ENCODE measurements at regions not wholly inside any gene's neighbourhood (a gene's known extent, or its start where the extent isn't known, plus 50 kb on each side); places are given as distances from the start of the nearest gene placed in this dataset.

- no peak for DNase-seq
Measured at GRCh38 chr1:222912730-222913129, 97.9 kb downstream of the DISP1 start.

- no peak for DNase-seq
Measured at GRCh38 chr1:222914861-222915632, 100.2 kb downstream of the DISP1 start.

GRCh38 chr1:222916100-222916499 lies 101.3 kb downstream of the DISP1 start:
- DNase-seq: no peak

GRCh38 chr1:222918801-222919477 lies 104.1 kb downstream of the DISP1 start:
- no peak for DNase-seq

GRCh38 chr1:222919478-222919865 lies 104.6 kb downstream of the DISP1 start:
- DNase-seq: no peak

- no peak for DNase-seq
Measured at GRCh38 chr1:222920169-222920568, 105.3 kb downstream of the DISP1 start.

- no peak for DNase-seq
Measured at GRCh38 chr1:222921945-222922344, 107.1 kb downstream of the DISP1 start.

- no peak for DNase-seq
Measured at GRCh38 chr1:222923506-222923905, 108.7 kb downstream of the DISP1 start.

GRCh38 chr1:222924136-222924706 lies 109.4 kb downstream of the DISP1 start:
- no peak for DNase-seq

GRCh38 chr1:222926566-222926965 lies 111.7 kb downstream of the DISP1 start:
- DNase-seq: no peak

- DNase-seq: no peak
Measured at GRCh38 chr1:222927031-222927430, 112.2 kb downstream of the DISP1 start.

GRCh38 chr1:222928212-222928611 lies 113.4 kb downstream of the DISP1 start:
- no peak for DNase-seq

- no peak for DNase-seq
Measured at GRCh38 chr1:222930070-222930469, 115.2 kb downstream of the DISP1 start.

- DNase-seq: no peak
Measured at GRCh38 chr1:222931023-222931422, 116.2 kb downstream of the DISP1 start.

- no peak for DNase-seq
Measured at GRCh38 chr1:222933273-222933672, 118.4 kb downstream of the DISP1 start.

- DNase-seq: no peak
Measured at GRCh38 chr1:222935239-222935900, 120.5 kb downstream of the DISP1 start.

GRCh38 chr1:222936042-222936441 lies 121.2 kb downstream of the DISP1 start:
- no peak for DNase-seq

- DNase-seq: no peak
Measured at GRCh38 chr1:222938986-222939385, 124.1 kb downstream of the DISP1 start.

GRCh38 chr1:222940095-222940494 lies 125.3 kb downstream of the DISP1 start:
- no peak for DNase-seq

- DNase-seq: no peak
Measured at GRCh38 chr1:222940906-222941305, 126.1 kb downstream of the DISP1 start.

GRCh38 chr1:222941425-222941824 lies 126.6 kb downstream of the DISP1 start:
- DNase-seq: no peak

- DNase-seq: no peak
Measured at GRCh38 chr1:222946436-222946835, 131.6 kb downstream of the DISP1 start.

- DNase-seq: no peak
Measured at GRCh38 chr1:222948079-222948478, 133.2 kb downstream of the DISP1 start.

- no peak for DNase-seq
Measured at GRCh38 chr1:222950892-222951291, 136.1 kb downstream of the DISP1 start.

Data from stimulated activated naive CD4-positive, alpha-beta T cell (primary cell).